SKM-1 (cell line): ENCODE measurements at regions not wholly inside any gene's neighbourhood (a gene's known extent, or its start where the extent isn't known, plus 50 kb on each side); places are given as distances from the start of the nearest gene placed in this dataset.

Experiments used
- DNase-seq: peaks from one replicate; lab custom pipeline; 2025; ENCODE audit not compliant: unreplicated experiment; lab: John Stamatoyannopoulos, UW

GRCh38 chr5:58156973-58157701 lies 302.7 kb downstream of the PLK2 start:
- no peak for DNase-seq

- no peak for DNase-seq
Measured at GRCh38 chr5:58156361-58156760, 303.5 kb downstream of the PLK2 start.

- no peak for DNase-seq
Measured at GRCh38 chr5:58153255-58153654, 306.6 kb downstream of the PLK2 start.

GRCh38 chr5:58151414-58151813 lies 308.5 kb downstream of the PLK2 start:
- no peak for DNase-seq

GRCh38 chr5:58150926-58151325 lies 309.0 kb downstream of the PLK2 start:
- no peak for DNase-seq

GRCh38 chr5:58149746-58150145 lies 310.1 kb downstream of the PLK2 start:
- DNase-seq = no peak

- DNase-seq = no peak
Measured at GRCh38 chr5:58149345-58149744, 310.5 kb downstream of the PLK2 start.

GRCh38 chr5:58148254-58148775 lies 311.6 kb downstream of the PLK2 start:
- DNase-seq = no peak

- DNase-seq = no peak
Measured at GRCh38 chr5:58145397-58145934, 314.4 kb downstream of the PLK2 start.

- DNase-seq = no peak
Measured at GRCh38 chr5:58143727-58144126, 316.2 kb downstream of the PLK2 start.

GRCh38 chr5:58143181-58143580 lies 316.7 kb downstream of the PLK2 start:
- DNase-seq = no peak

GRCh38 chr5:58138791-58139190 lies 321.1 kb downstream of the PLK2 start:
- DNase-seq = no peak

GRCh38 chr5:58136406-58136805 lies 323.5 kb downstream of the PLK2 start:
- DNase-seq = no peak

GRCh38 chr5:58135571-58136335 lies 324.1 kb downstream of the PLK2 start:
- DNase-seq = no peak

GRCh38 chr5:58133631-58134296 lies 326.1 kb downstream of the PLK2 start:
- no peak for DNase-seq

- no peak for DNase-seq
Measured at GRCh38 chr5:58133216-58133615, 326.7 kb downstream of the PLK2 start.

GRCh38 chr5:58127255-58128220 lies 332.3 kb downstream of the PLK2 start:
- DNase-seq = no peak

- no peak for DNase-seq
Measured at GRCh38 chr5:58123501-58123900, 336.4 kb downstream of the PLK2 start.

GRCh38 chr5:58122848-58123392 lies 337.0 kb downstream of the PLK2 start:
- DNase-seq = no peak

GRCh38 chr5:58122157-58122556 lies 337.7 kb downstream of the PLK2 start:
- no peak for DNase-seq
